Fibroblast of villous mesenchyme (primary cell): ENCODE measurements at regions not wholly inside any gene's neighbourhood (a gene's known extent, or its start where the extent isn't known, plus 50 kb on each side); places are given as distances from the start of the nearest gene placed in this dataset.

Source experiments
- DNase-seq: peaks from one replicate; pipeline ENCODE4 v3.0.0-alpha.2; 2010; ENCODE audit warnings: low read depth
- H3K4me3 ChIP-seq: 2 replicates; pipeline ENCODE4 v1.5.1; 2011; ENCODE audit warnings: low read depth, mild to moderate bottlenecking, low read length
- TF ChIP-seq, protein P1 (sequence below): IDR thresholded peaks from 2 replicates; pipeline ENCODE4 v1.5.1; 2012; ENCODE audit warnings: low read depth, mild to moderate bottlenecking, low read length; ENCODE audit not compliant: insufficient read depth

DNA sequence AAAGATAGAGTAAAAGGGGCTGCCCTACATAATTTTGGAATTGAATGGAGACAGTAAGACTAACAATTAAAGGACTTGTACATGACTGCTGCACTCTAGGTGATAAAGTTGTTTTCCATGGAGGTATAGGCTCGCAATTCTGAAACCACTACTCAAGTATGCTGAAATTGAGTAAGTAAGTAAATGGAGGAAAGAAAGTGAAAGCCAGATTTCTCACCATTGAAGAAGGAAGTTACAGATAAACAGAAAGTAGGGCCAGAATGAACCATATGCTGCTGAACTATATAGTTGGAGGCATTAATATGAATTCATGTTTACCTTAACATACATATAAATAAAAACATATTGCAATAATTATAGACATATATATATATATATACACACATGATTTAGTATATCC, 225.7 kb upstream of the ST6GAL2 start:
- H3K4me3 ChIP-seq = no peak overlapping the region
- TF ChIP-seq, protein P1, sequence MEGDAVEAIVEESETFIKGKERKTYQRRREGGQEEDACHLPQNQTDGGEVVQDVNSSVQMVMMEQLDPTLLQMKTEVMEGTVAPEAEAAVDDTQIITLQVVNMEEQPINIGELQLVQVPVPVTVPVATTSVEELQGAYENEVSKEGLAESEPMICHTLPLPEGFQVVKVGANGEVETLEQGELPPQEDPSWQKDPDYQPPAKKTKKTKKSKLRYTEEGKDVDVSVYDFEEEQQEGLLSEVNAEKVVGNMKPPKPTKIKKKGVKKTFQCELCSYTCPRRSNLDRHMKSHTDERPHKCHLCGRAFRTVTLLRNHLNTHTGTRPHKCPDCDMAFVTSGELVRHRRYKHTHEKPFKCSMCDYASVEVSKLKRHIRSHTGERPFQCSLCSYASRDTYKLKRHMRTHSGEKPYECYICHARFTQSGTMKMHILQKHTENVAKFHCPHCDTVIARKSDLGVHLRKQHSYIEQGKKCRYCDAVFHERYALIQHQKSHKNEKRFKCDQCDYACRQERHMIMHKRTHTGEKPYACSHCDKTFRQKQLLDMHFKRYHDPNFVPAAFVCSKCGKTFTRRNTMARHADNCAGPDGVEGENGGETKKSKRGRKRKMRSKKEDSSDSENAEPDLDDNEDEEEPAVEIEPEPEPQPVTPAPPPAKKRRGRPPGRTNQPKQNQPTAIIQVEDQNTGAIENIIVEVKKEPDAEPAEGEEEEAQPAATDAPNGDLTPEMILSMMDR = no peak
- no peak for DNase-seq

DNA sequence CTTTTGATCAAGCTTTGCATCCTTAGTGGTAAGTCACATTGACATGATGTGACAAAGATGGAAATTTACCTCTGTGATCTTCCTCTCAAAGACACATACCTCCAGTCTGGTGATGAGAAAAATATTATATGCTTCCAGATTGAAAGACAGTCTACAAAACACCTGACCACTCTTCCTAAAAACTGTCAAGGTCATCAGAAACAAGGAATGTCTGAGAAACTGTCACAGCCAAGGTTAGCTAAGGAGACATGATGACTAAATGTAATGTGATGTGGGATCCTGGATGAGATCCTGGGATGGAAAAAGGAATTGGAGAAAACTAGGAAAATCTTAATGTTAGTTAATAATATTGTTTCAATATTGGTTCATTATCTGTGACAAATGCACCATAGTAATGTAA, 226.6 kb upstream of the ST6GAL2 start:
- no peak for DNase-seq
- TF ChIP-seq, protein P1 = no peak

DNA sequence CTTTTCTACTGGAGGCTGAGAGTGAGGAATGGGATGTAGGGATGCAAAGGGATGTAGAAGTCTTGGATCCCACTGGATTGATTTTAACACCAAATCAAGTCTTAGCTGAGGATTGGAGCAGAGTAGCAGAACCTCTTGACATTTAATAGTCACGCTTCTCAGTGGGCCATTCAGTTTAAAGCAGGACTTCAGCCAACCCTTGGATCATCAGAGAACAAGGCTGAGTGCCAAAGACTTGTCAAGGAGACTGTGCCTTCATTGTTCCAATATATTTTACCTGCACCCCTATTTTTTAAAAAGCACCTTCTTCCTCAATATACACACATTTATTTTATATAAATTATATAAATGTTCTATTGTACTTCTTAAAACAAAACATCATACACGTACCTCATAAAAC, 242.4 kb upstream of the ST6GAL2 start:
- TF ChIP-seq, protein P1 = no peak
- no peak overlapping the region for H3K4me3 ChIP-seq
- DNase-seq = no peak

More for the DNA sequence above, 226.6 kb upstream of the ST6GAL2 start:
- no peak overlapping the region for H3K4me3 ChIP-seq

DNA sequence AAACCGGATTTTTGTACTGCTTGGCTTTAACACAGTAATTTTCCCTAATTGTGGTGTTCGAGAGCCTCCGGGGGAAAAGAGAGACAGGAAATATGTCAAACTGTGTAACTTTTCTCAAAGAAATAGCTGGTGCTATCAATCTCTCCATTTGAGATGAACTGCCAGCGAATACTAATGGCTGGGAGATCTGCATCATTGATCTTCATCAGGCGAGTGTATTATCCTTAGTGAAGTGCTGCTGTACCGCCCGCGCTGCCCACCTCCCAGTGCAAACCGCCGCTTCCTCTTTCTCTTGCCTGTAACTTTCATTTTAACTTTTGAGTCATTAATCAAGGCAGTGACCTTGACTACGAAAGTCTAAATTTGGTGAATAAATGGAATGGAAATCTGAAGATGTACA, 246.1 kb upstream of the ST6GAL2 start:
- no peak for DNase-seq
- no peak overlapping the region for H3K4me3 ChIP-seq
- TF ChIP-seq, protein P1 = no peak

DNA sequence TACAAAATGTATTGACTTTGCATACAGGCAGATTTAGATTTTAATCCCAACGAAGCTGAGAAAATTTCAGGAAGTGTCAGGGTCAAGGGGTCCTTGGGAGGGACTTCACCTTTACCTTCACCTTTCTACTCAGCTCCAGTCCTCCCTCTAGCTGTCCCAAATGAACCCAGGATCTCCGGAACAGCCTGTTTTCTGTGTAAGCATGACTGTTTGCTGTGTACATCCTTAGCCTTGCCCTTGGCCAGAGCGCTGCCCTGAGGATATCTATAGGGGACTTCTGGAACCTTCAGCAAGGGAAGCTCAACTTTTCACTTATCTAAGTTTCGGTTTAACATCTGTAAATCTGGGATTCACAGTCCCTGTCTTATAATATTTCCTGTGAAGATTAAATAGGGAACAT, 246.8 kb upstream of the ST6GAL2 start:
- H3K4me3 ChIP-seq = no peak overlapping the region
- TF ChIP-seq, protein P1 = no peak
- DNase-seq = no peak

DNA sequence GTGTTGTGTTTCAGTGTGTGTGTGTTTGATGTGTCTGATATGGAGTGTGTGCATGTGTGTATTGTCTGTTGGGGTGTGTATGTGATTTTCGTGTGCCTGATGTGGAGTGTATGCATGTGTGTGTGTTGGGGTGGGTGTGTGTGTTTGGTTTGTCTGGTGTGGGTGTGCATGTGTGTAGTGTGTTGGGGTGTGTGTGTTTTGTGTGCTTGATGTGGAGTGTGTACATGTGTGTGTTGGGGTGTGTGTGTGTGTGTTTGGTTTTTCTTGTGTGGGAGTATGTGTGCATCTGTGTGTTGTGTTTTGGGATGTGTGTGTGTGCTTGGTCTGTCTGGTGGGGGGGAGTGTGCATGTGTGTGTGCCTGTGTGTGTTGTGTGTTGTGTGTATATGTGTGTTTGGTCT, 247.4 kb upstream of the ST6GAL2 start:
- DNase-seq = no peak
- TF ChIP-seq, protein P1 = no peak
- no peak overlapping the region for H3K4me3 ChIP-seq

DNA sequence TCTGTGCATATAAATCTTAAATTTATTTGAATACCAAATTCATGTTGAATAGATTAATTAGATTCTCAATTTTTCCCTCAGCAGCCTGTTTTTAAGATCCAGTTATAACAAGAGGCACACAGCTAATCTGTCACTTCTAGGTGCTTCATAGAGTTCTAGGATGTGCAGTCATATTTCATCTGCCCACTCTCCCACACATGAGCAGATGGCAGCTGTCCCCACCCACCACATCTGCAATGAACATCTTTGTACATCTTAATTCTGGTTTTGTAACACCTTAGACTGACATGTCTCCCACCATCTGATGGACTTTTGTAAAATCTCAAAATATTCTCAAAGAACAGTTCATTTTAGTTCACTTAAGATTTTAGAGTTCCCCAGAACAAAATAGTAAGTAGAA, 250.8 kb upstream of the ST6GAL2 start:
- no peak overlapping the region for H3K4me3 ChIP-seq
- DNase-seq = no peak
- TF ChIP-seq, protein P1 = no peak
